ACHN (cell line): ENCODE measurements at regions not wholly inside any gene's neighbourhood (a gene's known extent, or its start where the extent isn't known, plus 50 kb on each side); places are given as distances from the start of the nearest gene placed in this dataset.

Experiments used
- DNase-seq: peaks from one replicate; pipeline ENCODE4 v3.0.0-alpha.2; 2015
- in situ Hi-C: cut with HindIII; loops from 2 replicates; pipeline ENCODE4 v1.10.0; 2017; ENCODE audit warnings: low sequenced_read_pairs, low pct_ligation_motif_present, low pct_unique_long_range_greater_than_20kb

DNA sequence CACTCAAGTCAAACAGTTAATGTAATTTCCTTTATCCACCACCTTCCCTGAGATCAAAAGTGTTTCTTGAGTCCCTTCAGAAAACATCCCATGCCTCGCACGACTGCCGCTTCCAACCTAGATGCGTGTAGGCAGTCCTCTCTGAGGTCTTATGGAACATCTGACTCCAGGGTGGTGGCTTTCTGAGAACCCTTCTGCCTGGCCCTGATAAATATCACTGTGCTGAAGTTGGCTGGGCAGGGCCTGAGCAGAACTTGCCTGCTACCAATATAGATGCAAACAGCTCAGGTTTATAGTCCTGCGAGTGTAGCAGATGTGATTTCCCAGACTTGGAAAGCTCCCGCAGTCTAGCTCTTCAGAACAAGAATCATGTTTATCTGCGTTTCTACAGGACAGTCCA is 61.1 kb upstream of the GPR12 start:
- in situ Hi-C loops = no loop called here
- no peak for DNase-seq

DNA sequence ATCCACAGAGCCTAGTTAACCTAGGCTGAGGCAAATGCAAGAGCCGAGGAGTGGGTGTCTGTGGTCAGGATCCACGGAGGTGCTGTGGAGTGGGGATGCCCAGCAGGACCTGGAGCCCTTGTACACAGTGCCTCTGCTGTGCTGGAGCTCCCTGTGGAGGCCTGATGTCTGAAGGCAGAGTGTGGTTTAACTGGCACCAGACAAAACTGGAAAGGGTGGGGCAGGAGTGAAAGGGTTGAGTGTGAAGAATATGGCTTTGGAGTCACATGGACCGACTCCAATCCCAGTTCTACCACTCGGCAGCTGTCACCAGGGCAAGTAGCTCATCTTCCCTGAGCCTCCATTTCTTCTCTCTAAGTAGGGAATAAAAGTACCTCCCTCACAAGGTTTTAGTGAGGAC is 60.3 kb upstream of the GPR12 start:
- in situ Hi-C loops = no loop called here

DNA sequence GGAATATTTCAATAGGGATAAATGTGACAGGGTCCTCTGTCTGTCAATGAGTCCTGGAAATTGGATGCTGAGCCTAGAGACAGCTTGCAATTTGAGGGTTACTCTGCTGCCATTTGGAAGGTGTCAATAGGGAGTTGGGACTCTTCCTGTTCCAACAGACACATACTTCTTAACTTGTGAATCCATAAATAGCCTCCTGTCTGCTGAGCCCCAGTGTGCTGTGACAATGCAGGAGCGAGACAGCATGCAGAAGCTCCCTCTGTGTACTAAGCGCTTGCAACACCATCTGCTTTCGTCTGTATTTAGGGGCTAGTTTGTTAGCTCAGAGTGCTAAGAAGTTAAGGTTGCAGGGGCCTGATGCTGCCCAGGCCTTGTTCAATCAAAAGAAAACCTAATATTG is 58.5 kb upstream of the GPR12 start:
- DNase-seq = no peak
- in situ Hi-C loops = no loop called here

More for the DNA sequence above, 60.3 kb upstream of the GPR12 start:
- DNase-seq = no peak

DNA sequence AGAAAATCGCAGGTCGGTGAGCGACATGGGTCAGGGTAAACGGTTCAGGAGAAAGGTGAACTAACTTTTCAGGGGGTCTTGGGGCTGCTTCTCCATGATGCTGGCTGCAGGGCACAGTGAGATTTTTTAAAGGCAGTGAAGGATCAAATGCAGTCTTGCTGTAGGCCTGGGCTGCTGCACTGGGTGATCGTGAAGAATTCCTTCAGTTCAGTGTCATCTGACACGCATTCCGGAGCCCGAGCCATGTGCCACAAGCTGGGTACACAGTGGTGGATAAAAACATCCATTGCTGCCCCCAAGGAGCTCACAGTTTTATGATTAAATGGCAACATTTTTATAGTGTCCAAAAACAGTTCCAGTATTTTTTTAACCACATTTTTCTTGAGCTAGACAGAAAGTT is 56.3 kb upstream of the GPR12 start:
- in situ Hi-C loops = no loop called here
- DNase-seq = no peak

DNA sequence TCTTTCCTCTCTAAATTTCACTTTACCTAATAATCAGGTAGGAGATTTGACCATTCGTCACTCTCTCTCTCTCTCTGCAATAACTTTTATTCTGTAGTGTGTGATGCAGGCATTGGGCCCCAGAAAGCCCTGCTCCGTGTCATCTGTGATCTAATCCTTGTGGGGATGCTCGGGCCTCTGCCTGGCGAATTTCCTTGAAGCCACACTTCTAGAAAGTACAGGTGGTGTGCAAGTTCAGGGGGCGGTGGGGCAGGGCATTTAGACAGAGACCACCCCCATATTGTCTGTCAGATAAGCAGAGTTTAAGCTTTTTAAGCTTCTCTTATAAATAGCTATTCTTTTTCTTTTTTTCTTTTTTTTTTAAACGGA is 53.4 kb upstream of the GPR12 start:
- DNase-seq = no peak
- in situ Hi-C loops = no loop called here

DNA sequence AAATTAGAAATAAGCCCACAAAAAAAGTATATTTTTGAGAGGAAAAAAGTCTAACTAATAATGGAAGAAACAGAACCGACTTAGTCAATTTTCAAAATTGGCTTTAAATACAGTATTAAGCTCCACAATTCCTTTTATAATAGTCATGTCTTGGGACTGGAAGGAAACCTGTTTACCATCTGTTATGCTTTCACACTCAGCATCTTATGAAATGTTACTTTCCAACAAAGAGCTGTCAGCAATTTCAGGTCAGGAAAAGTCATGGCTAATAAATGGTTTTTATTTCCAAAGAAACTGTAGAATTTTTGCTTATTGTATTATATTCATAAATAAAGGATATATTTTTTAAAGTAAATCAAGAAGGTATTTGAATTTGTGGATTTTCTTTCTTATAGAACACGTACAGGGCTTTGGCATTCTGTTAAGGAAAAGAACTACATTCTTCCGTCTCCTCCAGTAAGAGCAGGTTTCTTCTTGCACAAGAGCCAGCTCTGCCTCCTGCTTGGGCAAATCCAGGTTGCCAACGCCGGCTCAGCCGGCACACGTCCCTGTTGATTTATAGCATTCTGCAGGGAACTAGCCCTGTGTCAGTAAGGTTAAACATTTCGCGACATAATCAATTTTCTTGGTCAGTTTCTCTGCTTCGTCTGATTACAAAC is 52.9 kb upstream of the GPR12 start:
- in situ Hi-C loops = no loop called here
- no peak for DNase-seq

DNA sequence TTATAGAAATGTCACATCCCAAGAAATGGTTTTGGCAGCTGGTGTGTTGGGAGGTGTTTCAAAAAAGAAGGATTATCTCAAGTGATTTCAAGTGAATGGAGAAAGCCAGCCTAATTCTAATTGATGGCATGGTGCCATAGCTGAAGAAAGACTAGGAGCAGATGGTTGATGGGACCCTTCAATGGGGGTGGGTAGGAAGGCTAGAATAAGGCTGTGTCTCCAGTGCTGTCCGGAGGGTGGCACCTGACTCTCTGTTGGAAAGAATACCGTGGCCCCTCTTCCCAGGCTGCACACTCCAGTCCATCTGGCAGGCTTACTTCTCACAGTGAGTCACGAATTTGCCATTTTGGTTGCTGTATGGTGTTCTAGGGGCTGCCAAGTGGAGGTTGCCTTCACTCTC is 51.0 kb upstream of the GPR12 start:
- in situ Hi-C loops = no loop called here
- no peak for DNase-seq
